HCT116 (cell line): ENCODE measurements at regions not wholly inside any gene's neighbourhood (a gene's known extent, or its start where the extent isn't known, plus 50 kb on each side); places are given as distances from the start of the nearest gene placed in this dataset.

Experiments
- ATAC-seq: fragments of 200-7000 bp; cut with Tn5 transposase; 2 replicates; pipeline ENCODE4 v1.9.1; 2020; ENCODE audit warnings: mild to moderate bottlenecking, moderate library complexity
- BruUV-seq: library from RNA; stranded (reverse); fragments of 400-500 nt; replicated peaks from 2 replicates; lab custom pipeline; 2021; lab: Mats Ljungman, UMichigan
- CTCF ChIA-PET: fragments of 300-600 bp; sonication (Branson Sonifier 250); formaldehyde crosslinking; loops from one replicate; lab custom pipeline; 2021; ENCODE audit warnings: antibody characterized with exemption; lab: Charles Lee
- POLR2A ChIA-PET: fragments of 300-600, 350-600 bp; sonication (Branson Sonifier 250); formaldehyde crosslinking; loops from one replicate; lab custom pipeline; 2021; ENCODE audit warnings: antibody characterized with exemption; lab: Charles Lee
- RAD21 ChIA-PET, 2 experiments: fragments of 300-600 bp; sonication (Branson Sonifier 250); formaldehyde crosslinking; loops; one replicate each; lab custom pipeline; 2023; ENCODE audit warnings: low total read pairs in 2 of 2; ENCODE audit not compliant: uncharacterized antibody in 2 of 2, unreplicated experiment in 2 of 2, low non-redundant PET in 1 of 2; lab: Charles Lee
- DNase-seq: peaks from one replicate; pipeline ENCODE4 v3.0.0-alpha.2; 2010; ENCODE audit warnings: low read depth, low spot score
- H2AFZ ChIP-seq: fragments of 200-600 bp; shearing (Covaris generic), sonication (generic); 2 replicates; pipeline ENCODE4 v1.6.1; 2017; ENCODE audit warnings: low read depth, mixed run types, mixed read lengths, antibody characterized with exemption, low read length; ENCODE audit not compliant: poor library complexity, severe bottlenecking
- H3K27ac ChIP-seq: 2 replicates; pipeline ENCODE4 v1.5.1; 2012; ENCODE audit warnings: low read depth, low read length
- H3K27me3 ChIP-seq: fragments of 200-600 bp; sonication (generic); 2 replicates; pipeline ENCODE4 v1.6.1; 2016; ENCODE audit warnings: mixed run types, low read length, mixed read lengths; ENCODE audit not compliant: insufficient read depth
- H3K36me3 ChIP-seq, 2 experiments: fragments of 200-500 bp in 1 of 2; fragments of 200-600 bp in 1 of 2; sonication (Bioruptor generic) in 1 of 2; sonication (generic) in 1 of 2; 2 replicates each; pipeline versions ENCODE4 v1.5.1 to v1.6.1; 2014 to 2016; ENCODE audit warnings: low read length in 2 of 2, inconsistent platforms in 1 of 2, mixed read lengths in 1 of 2, mixed run types in 1 of 2; ENCODE audit not compliant: insufficient read depth in 2 of 2, control insufficient read depth in 1 of 2
- H3K4me1 ChIP-seq, 2 experiments: fragments of 200-600 bp in 1 of 2; sonication (generic) in 1 of 2; 2 replicates each; pipeline versions ENCODE4 v1.5.1 to v1.6.1; 2012 to 2017; ENCODE audit warnings: low read length in 2 of 2, inconsistent platforms in 1 of 2, mild to moderate bottlenecking in 1 of 2, mixed read lengths in 1 of 2, mixed run types in 1 of 2, moderate library complexity in 1 of 2; ENCODE audit not compliant: insufficient read depth in 2 of 2, control insufficient read depth in 1 of 2
- H3K4me2 ChIP-seq: fragments of 200-600 bp; sonication (generic); 2 replicates; pipeline ENCODE4 v1.6.1; 2017; ENCODE audit warnings: mixed run types, low read length, mixed read lengths
- H3K4me3 ChIP-seq, 2 experiments: fragments of 200-600 bp in 1 of 2; sonication (generic) in 1 of 2; replicated peaks in 1 of 2; 2 replicates each; pipeline ENCODE4 v1.5.1; 2011 to 2016; ENCODE audit warnings: low read length in 2 of 2, control low read depth in 1 of 2, low read depth in 1 of 2, mild to moderate bottlenecking in 1 of 2, mixed read lengths in 1 of 2, mixed run types in 1 of 2
- H3K79me2 ChIP-seq: fragments of 200-600 bp; sonication (generic); 2 replicates; pipeline ENCODE4 v1.6.1; 2017; ENCODE audit warnings: mild to moderate bottlenecking, mixed run types, low read length, moderate library complexity, mixed read lengths; ENCODE audit not compliant: insufficient read depth
- H3K9ac ChIP-seq: fragments of 200-600 bp; sonication (generic); 2 replicates; pipeline ENCODE4 v1.6.1; 2016; ENCODE audit warnings: low read length, mixed read lengths
- H3K9me2 ChIP-seq: fragments of 200-600 bp; sonication (generic), shearing (Covaris generic); 2 replicates; pipeline ENCODE4 v1.6.1; 2017; ENCODE audit warnings: mixed run types, mild to moderate bottlenecking, moderate library complexity; ENCODE audit not compliant: insufficient read depth
- H3K9me3 ChIP-seq, 2 experiments: fragments of 200-500 bp in 1 of 2; fragments of 200-600 bp in 1 of 2; sonication (Bioruptor generic) in 1 of 2; sonication (generic) in 1 of 2; 2 replicates each; pipeline ENCODE4 v1.6.1; 2014 to 2017; ENCODE audit warnings: low read length in 2 of 2, mixed read lengths in 2 of 2, inconsistent platforms in 1 of 2, low read depth in 1 of 2, mild to moderate bottlenecking in 1 of 2, mixed run types in 1 of 2, moderate library complexity in 1 of 2; ENCODE audit not compliant: control insufficient read depth in 1 of 2, insufficient read depth in 1 of 2
- H4K20me1 ChIP-seq: fragments of 200-600 bp; sonication (generic), shearing (Covaris generic); 2 replicates; pipeline ENCODE4 v1.6.1; 2017; ENCODE audit warnings: mixed run types, mild to moderate bottlenecking, moderate library complexity; ENCODE audit not compliant: insufficient read depth
- CBX3 ChIP-seq: IDR thresholded peaks from 2 replicates; pipeline ENCODE4 v1.6.1; 2012; ENCODE audit warnings: low read depth
- CEBPB ChIP-seq: IDR thresholded peaks from 2 replicates; pipeline ENCODE4 v1.6.1; 2012; ENCODE audit warnings: low read depth
- ELF1 ChIP-seq: IDR thresholded peaks from 2 replicates; pipeline ENCODE4 v1.6.1; 2012; ENCODE audit warnings: low read depth, borderline replicate concordance
- JUND ChIP-seq: IDR thresholded peaks from 2 replicates; pipeline ENCODE4 v1.6.1; 2012
- MAX ChIP-seq: IDR thresholded peaks from 2 replicates; pipeline ENCODE4 v1.6.1; 2012
- POLR2AphosphoS5 ChIP-seq: IDR thresholded peaks from 2 replicates; pipeline ENCODE4 v1.6.1; 2011; ENCODE audit warnings: mild to moderate bottlenecking, low read depth, low read length, moderate library complexity
- REST ChIP-seq: IDR thresholded peaks from 2 replicates; pipeline ENCODE4 v1.6.1; 2012; ENCODE audit warnings: low read depth
- SIN3A ChIP-seq: IDR thresholded peaks from 2 replicates; pipeline ENCODE4 v1.6.1; 2012; ENCODE audit warnings: low read depth
- SP1 ChIP-seq: IDR thresholded peaks from 2 replicates; pipeline ENCODE4 v1.6.1; 2012; ENCODE audit warnings: low read depth
- SRF ChIP-seq: IDR thresholded peaks from 2 replicates; pipeline ENCODE4 v1.6.1; 2012; ENCODE audit warnings: low read depth
- YY1 ChIP-seq: IDR thresholded peaks from 2 replicates; pipeline ENCODE4 v1.6.1; 2011; ENCODE audit warnings: low read length, low read depth, moderate library complexity, mild to moderate bottlenecking; ENCODE audit not compliant: insufficient replicate concordance; ENCODE audit errors: extremely low read depth
- ZBTB33 ChIP-seq: IDR thresholded peaks from 2 replicates; pipeline ENCODE4 v1.6.1; 2011; ENCODE audit warnings: mild to moderate bottlenecking, low read length, moderate library complexity; ENCODE audit not compliant: insufficient replicate concordance; ENCODE audit errors: extremely low read depth
- ZFX ChIP-seq: fragments of 450-650 bp; IDR thresholded peaks from 2 replicates; pipeline ENCODE4 v1.6.1; 2017
- intact Hi-C: fragments of 100-400 bp; cut with micrococcal nuclease; formaldehyde crosslinking; loops from 2 replicates; pipeline ENCODE4 v1.10.0; 2022

- BruUV-seq, result no TSS peak
- TF ChIP-seq JUND, result no peak
- Histone ChIP-seq H3K9ac (no peak overlapping the region), H3K4me3 (no peak overlapping the region), H3K79me2 (no peaks in the 10 kb centered on the region), H3K27me3 (no peaks in the 10 kb centered on the region), H3K36me3 (no peaks in the 10 kb centered on the region), H3K4me1 (no peaks in the 10 kb centered on the region), H3K9me2 (no peaks in the 10 kb centered on the region), H3K4me2 (no peak overlapping the region), H3K9me3 (no peaks in the 10 kb centered on the region), H3K27ac (no peak overlapping the region), H2AFZ (no peak overlapping the region), H4K20me1 (no peaks in the 10 kb centered on the region)
- ChIA-PET RAD21 (no interaction called here), POLR2A (no interaction called here), CTCF (no interaction called here)
- intact Hi-C loops, result no loop called here
- no peak for ATAC-seq
- DNase-seq, result no peak
These were observed 140.6 kb upstream of the STARD13 start for GRCh38 chr13:33426131-33426530.

- H2AFZ ChIP-seq, result no peak overlapping the region
- DNase-seq (no peak), ATAC-seq (no peak)
- no peak overlapping the region for H3K9ac ChIP-seq
- no peak overlapping the region for H3K4me3 ChIP-seq
- no peaks in the 10 kb centered on the region for H3K9me2 ChIP-seq
- BruUV-seq, result no TSS peak
- ChIA-PET RAD21 (no interaction called here), POLR2A (no interaction called here), CTCF (no interaction called here)
- TF ChIP-seq MAX (no peak), SIN3A (no peak), ZBTB33 (no peak), SRF (no peak), CBX3 (no peak), CEBPB (no peak), ELF1 (no peak), SP1 (no peak), REST (no peak), ZFX (no peak), POLR2AphosphoS5 (no peak), YY1 (no peak)
- H3K4me1 ChIP-seq, result no peaks in the 10 kb centered on the region
- no peaks in the 10 kb centered on the region for H3K79me2 ChIP-seq
- H3K27me3 ChIP-seq, result no peaks in the 10 kb centered on the region
- H4K20me1 ChIP-seq, result no peaks in the 10 kb centered on the region
- H3K36me3 ChIP-seq, result no peaks in the 10 kb centered on the region
- intact Hi-C loops, result no loop called here
- H3K27ac ChIP-seq, result no peak overlapping the region
- no peaks in the 10 kb centered on the region for H3K9me3 ChIP-seq
- no peak overlapping the region for H3K4me2 ChIP-seq
These were observed 147.8 kb upstream of the STARD13 start for GRCh38 chr13:33433316-33433715.
